ENCODE measurements at regions not wholly inside any gene's neighbourhood (a gene's known extent, or its start where the extent isn't known, plus 50 kb on each side); places are given as distances from the start of the nearest gene placed in this dataset.
A peak's percentile ranks its signal among the peaks of the same experiment; 100 is the strongest.

GRCh38 chr5:136642976-136643375, 277.6 kb upstream of the TRPC7 start:
- H3K4me3 ChIP-seq, result no peak overlapping the region

DNA sequence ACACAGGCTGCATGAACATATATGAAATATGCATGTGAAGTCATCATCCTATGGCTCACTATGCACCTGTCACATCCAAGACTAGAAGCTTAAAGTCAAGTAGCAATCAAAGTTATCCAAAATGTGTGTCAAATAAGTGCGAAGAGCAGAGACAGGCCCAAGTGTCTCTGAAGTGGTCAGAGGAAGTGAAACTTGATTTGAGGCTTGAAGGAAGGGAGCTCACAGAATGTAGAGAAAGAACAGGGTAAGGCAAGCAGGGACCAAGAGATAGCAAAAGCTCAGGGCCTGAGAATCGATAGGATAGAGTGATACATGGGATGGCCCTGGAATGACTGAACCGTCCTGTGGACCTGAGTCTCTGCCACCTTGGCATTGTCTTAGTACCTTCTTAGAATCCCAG, 274.3 kb upstream of the TRPC7 start:
- TF ChIP-seq Cebpa-rat (IDR thresholded peaks at IDR 0.05), result no peak
- Histone ChIP-seq H3K9ac (no peak overlapping the region), H3K36me3 (no peaks in the 10 kb centered on the region), H3K4me2 (peak overlapping the region; percentile 31; the same call in 1 of the 2 replicates), H3K27ac (no peak overlapping the region), H3K27me3 (no peaks in the 10 kb centered on the region), H3K4me1 (peaks cover 32% of the 10 kb centered on the region), H3K9me3 (no peaks in the 10 kb centered on the region), H3K4me3 (no peak overlapping the region), H4K20me1 (no peaks in the 10 kb centered on the region)

More at GRCh38 chr5:136642976-136643375, 277.6 kb upstream of the TRPC7 start:
- Histone ChIP-seq H4K20me1 (no peaks in the 10 kb centered on the region), H3K27me3 (no peaks in the 10 kb centered on the region), H3K9ac (no peak overlapping the region), H3K4me1 (peaks cover 10% of the 10 kb centered on the region), H3K4me2 (no peak overlapping the region), H3K27ac (no peak overlapping the region), H3K9me3 (no peaks in the 10 kb centered on the region), H3K36me3 (no peaks in the 10 kb centered on the region)
- no peak for TF ChIP-seq Cebpa-rat (IDR thresholded peaks at IDR 0.05)

DNA sequence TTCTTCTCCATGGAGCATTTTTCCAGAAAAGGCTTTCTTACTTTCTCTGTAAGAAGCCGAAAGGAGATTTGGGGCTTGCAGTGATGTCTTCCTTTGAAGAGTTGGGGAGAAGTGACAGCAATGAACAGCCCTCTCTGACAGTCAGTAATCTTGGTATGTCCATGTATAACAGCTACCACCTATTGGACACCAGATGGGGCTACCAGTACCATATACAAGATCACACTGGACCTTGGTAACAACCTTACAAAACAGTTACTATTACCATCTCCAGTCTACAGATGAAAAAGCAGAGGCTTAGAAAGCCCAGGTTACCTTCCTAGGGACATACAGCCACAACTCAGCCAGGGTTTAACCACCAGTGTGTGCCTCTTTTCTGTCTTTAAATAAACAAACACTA, 272.7 kb upstream of the TRPC7 start:
- no peaks in the 10 kb centered on the region for H3K36me3 ChIP-seq
- H3K9me3 ChIP-seq, result no peaks in the 10 kb centered on the region
- no peak overlapping the region for H3K4me2 ChIP-seq
- H3K27me3 ChIP-seq, result no peaks in the 10 kb centered on the region
- no peak overlapping the region for H3K9ac ChIP-seq
- no peaks in the 10 kb centered on the region for H4K20me1 ChIP-seq
- H3K4me1 ChIP-seq, result peaks cover 39% of the 10 kb centered on the region
- H3K4me3 ChIP-seq, result no peak overlapping the region
- no peak overlapping the region for H3K27ac ChIP-seq
- no peak for TF ChIP-seq Cebpa-rat (IDR thresholded peaks at IDR 0.05)

- Histone ChIP-seq H4K20me1 (no peaks in the 10 kb centered on the region), H3K36me3 (no peaks in the 10 kb centered on the region), H3K4me1 (peaks cover 39% of the 10 kb centered on the region), H3K27me3 (no peaks in the 10 kb centered on the region), H3K4me2 (peak overlapping the region; percentile 48), H3K4me3 (no peak overlapping the region), H3K27ac (no peak overlapping the region), H3K9ac (no peak overlapping the region), H3K9me3 (no peaks in the 10 kb centered on the region)
- no peak for TF ChIP-seq Cebpa-rat (IDR thresholded peaks at IDR 0.05)
These were observed 270.7 kb upstream of the TRPC7 start for GRCh38 chr5:136636001-136636400.

DNA sequence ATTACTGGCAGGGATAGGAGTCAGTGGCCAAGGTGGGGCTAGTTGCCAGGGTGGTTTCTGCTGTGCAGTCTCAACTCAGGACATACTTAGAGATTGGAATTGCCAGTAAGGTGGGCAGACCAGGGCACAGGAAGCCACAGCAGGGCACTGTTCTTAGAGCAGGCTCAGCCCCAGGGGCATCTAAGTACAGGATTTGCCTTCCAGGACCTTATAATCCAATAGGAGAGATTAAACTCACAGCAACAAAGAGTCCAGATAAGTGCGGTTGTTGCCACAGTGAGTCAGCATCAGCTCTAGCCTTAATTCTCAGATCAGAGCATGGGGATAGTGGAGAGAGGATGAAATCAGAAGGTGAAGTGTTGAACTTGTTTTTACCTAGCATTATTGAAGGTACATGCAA, 265.8 kb upstream of the TRPC7 start:
- Histone ChIP-seq H3K4me2 (no peak overlapping the region), H3K9ac (no peak overlapping the region), H3K27me3 (no peaks in the 10 kb centered on the region), H4K20me1 (no peaks in the 10 kb centered on the region), H3K36me3 (no peaks in the 10 kb centered on the region), H3K4me3 (no peak overlapping the region), H3K27ac (no peak overlapping the region), H3K4me1 (peaks cover 39% of the 10 kb centered on the region), H3K9me3 (no peaks in the 10 kb centered on the region)
- no peak for TF ChIP-seq Cebpa-rat (IDR thresholded peaks at IDR 0.05)

GRCh38 chr5:136629125-136629792, 263.9 kb upstream of the TRPC7 start:
- H3K4me3 ChIP-seq, result no peak overlapping the region
- H3K9me3 ChIP-seq, result no peaks in the 10 kb centered on the region
- TF ChIP-seq Cebpa-rat (IDR thresholded peaks at IDR 0.05), result no peak
- peaks cover 20% of the 10 kb centered on the region for H3K4me1 ChIP-seq
- no peak overlapping the region for H3K9ac ChIP-seq
- no peaks in the 10 kb centered on the region for H4K20me1 ChIP-seq
- no peak overlapping the region for H3K27ac ChIP-seq
- H3K36me3 ChIP-seq, result no peaks in the 10 kb centered on the region
- H3K27me3 ChIP-seq, result no peaks in the 10 kb centered on the region
- H3K4me2 ChIP-seq, result peak overlapping the region; percentile 64

DNA sequence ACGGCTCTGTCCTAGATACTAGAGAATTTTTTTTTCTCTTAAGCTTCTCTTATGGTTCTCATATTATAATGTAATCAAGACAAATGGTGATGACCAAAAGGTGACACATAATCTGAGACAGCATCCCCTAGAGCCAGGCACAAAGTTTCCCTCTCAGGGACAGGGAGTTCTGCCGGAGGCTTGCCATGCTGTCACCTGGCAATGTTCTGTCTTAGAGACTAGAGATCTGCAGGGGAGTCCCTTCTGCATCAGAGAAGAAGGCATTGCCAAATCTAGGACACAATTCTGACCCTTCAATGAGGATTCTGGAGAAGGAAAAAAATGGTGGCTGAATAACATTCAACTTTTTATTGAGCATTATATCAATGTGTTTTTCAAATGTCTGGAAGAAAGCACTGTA, 261.2 kb upstream of the TRPC7 start:
- H3K4me1 ChIP-seq, result peaks cover 21% of the 10 kb centered on the region
- no peak overlapping the region for H3K27ac ChIP-seq
- no peak for TF ChIP-seq Cebpa-rat (IDR thresholded peaks at IDR 0.05)
- H3K4me3 ChIP-seq, result no peak overlapping the region
- H3K36me3 ChIP-seq, result no peaks in the 10 kb centered on the region
- H3K27me3 ChIP-seq, result no peaks in the 10 kb centered on the region
- H3K4me2 ChIP-seq, result no peak overlapping the region
- no peak overlapping the region for H3K9ac ChIP-seq
- H4K20me1 ChIP-seq, result no peaks in the 10 kb centered on the region
- H3K9me3 ChIP-seq, result no peaks in the 10 kb centered on the region

GRCh38 chr5:136622747-136623146, 257.4 kb upstream of the TRPC7 start:
- no peak for TF ChIP-seq Cebpa-rat (IDR thresholded peaks at IDR 0.05)
- Histone ChIP-seq H3K9ac (no peak overlapping the region), H3K27me3 (no peaks in the 10 kb centered on the region), H3K36me3 (no peaks in the 10 kb centered on the region), H3K4me1 (peaks cover 41% of the 10 kb centered on the region), H3K4me2 (no peak overlapping the region), H3K9me3 (no peaks in the 10 kb centered on the region), H4K20me1 (no peaks in the 10 kb centered on the region), H3K27ac (no peak overlapping the region), H3K4me3 (no peak overlapping the region)

DNA sequence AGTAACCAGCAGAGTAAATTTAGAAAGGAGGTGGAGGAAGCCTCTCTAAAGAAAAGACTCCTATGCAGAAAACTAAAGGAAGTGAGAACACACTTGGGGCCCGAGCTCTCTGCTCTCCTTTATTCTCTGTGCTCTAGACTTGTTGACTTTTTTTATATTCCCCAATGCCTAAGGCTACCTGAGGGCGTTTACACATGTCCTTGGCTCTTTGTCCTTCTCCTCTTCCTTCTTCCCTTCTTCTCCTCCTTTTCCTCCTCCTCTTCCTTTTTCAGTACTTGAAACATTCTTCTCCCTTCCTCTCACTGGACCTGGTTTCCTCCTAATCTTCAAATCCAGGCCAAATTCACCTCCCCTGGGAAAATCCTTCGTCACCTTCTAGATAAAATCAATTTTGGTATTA, 256.4 kb upstream of the TRPC7 start:
- H3K9me3 ChIP-seq, result no peaks in the 10 kb centered on the region

DNA sequence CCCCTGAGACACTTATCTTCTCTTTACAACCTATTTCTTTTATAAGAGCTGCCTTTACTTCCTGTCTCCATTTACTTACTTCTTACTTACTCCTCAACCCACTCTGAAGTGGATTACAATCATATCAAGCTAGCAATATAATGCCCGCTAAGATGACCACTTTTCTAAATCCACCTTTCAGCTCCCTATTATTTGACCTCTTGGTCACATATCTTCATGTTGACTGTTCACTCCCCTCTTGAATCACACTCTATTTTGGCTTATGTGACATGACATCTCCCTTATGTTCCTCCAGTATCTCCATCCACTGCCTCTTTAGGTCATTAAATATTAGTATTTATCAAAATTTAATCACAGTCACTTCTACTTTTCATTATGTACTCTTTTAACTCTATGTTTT, 255.3 kb upstream of the TRPC7 start:
- peaks cover 62% of the 10 kb centered on the region for H3K4me1 ChIP-seq
- no peak overlapping the region for H3K4me3 ChIP-seq
- peak overlapping the region; percentile 21; the same call in 1 of the 2 replicates for H3K4me2 ChIP-seq
- H3K36me3 ChIP-seq, result no peaks in the 10 kb centered on the region
- H4K20me1 ChIP-seq, result no peaks in the 10 kb centered on the region
- H3K9ac ChIP-seq, result no peak overlapping the region
- H3K27me3 ChIP-seq, result no peaks in the 10 kb centered on the region
- no peak for TF ChIP-seq Cebpa-rat (IDR thresholded peaks at IDR 0.05)
- H3K9me3 ChIP-seq, result no peaks in the 10 kb centered on the region
- H3K27ac ChIP-seq, result no peak overlapping the region

More for the DNA sequence above, 256.4 kb upstream of the TRPC7 start:
- H3K36me3 ChIP-seq, result no peaks in the 10 kb centered on the region
- no peaks in the 10 kb centered on the region for H4K20me1 ChIP-seq
- H3K4me1 ChIP-seq, result peaks cover 51% of the 10 kb centered on the region
- no peak overlapping the region for H3K4me3 ChIP-seq
- TF ChIP-seq Cebpa-rat (IDR thresholded peaks at IDR 0.05), result no peak
- no peaks in the 10 kb centered on the region for H3K27me3 ChIP-seq
- no peak overlapping the region for H3K27ac ChIP-seq
- no peak overlapping the region for H3K9ac ChIP-seq
- H3K4me2 ChIP-seq, result no peak overlapping the region

DNA sequence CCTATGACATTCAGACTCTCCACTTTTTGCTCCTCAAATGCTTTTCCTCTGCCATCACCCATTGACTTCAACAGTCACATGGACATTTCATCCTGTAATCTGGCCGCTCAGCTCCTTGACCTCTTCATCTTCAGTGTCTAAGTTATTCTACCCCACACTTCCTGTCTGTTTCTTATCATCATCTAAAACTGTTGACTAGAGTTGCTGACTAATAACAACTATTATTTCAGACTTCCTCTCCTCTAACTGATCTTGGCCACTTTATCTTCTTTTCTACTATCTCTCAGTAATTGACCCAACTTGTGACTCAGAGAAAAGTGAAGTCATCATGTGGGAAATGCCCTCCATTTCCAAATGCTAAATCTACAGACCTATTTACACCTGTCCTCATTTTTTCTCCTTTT, 254.7 kb upstream of the TRPC7 start:
- H3K27ac ChIP-seq, result no peak overlapping the region
- H3K36me3 ChIP-seq, result no peaks in the 10 kb centered on the region
- H3K9ac ChIP-seq, result no peak overlapping the region
- no peaks in the 10 kb centered on the region for H3K9me3 ChIP-seq
- H4K20me1 ChIP-seq, result no peaks in the 10 kb centered on the region
- no peaks in the 10 kb centered on the region for H3K27me3 ChIP-seq
- H3K4me1 ChIP-seq, result peaks cover 68% of the 10 kb centered on the region
- TF ChIP-seq Cebpa-rat (IDR thresholded peaks at IDR 0.05), result no peak
- no peak overlapping the region for H3K4me3 ChIP-seq
- peak overlapping the region; percentile 21; the same call in 1 of the 2 replicates for H3K4me2 ChIP-seq

Data from BLaER1 (cell line).